Brain microvascular endothelial cell (primary cell): ENCODE measurements at regions not wholly inside any gene's neighbourhood (a gene's known extent, or its start where the extent isn't known, plus 50 kb on each side); places are given as distances from the start of the nearest gene placed in this dataset.

ENCODE experiments used
- DNase-seq: peaks from one replicate; pipeline ENCODE4 v3.0.0-alpha.2; 2020
- H3K27ac ChIP-seq: fragments of 250-450 bp; sonication (Bioruptor Pico); 2 replicates; pipeline ENCODE4 v1.5.1; 2020; ENCODE audit warnings: mild to moderate bottlenecking, moderate library complexity
- H3K27me3 ChIP-seq: fragments of 250-450 bp; sonication (Bioruptor Pico); replicated peaks from 2 replicates; pipeline ENCODE4 v1.5.1; 2020; ENCODE audit warnings: mild to moderate bottlenecking
- H3K36me3 ChIP-seq: fragments of 250-450 bp; sonication (Bioruptor Pico); replicated peaks from 2 replicates; pipeline ENCODE4 v1.5.1; 2020; ENCODE audit warnings: mild to moderate bottlenecking
- H3K4me3 ChIP-seq: 2 replicates; pipeline ENCODE4 v1.5.1; 2011; ENCODE audit warnings: low read depth, mild to moderate bottlenecking, control low read depth, low read length, moderate library complexity
- in situ Hi-C: cut with HindIII; loops from 2 replicates; pipeline ENCODE4 v1.10.0; 2017; ENCODE audit warnings: low sequenced_read_pairs, low pct_ligation_motif_present
- TF ChIP-seq, protein P1 (sequence below): IDR thresholded peaks from 2 replicates; pipeline ENCODE4 v1.5.1; 2011; ENCODE audit warnings: low read depth, mild to moderate bottlenecking, moderate library complexity, low read length, control low read depth, inconsistent platforms; ENCODE audit errors: missing control alignments

DNA sequence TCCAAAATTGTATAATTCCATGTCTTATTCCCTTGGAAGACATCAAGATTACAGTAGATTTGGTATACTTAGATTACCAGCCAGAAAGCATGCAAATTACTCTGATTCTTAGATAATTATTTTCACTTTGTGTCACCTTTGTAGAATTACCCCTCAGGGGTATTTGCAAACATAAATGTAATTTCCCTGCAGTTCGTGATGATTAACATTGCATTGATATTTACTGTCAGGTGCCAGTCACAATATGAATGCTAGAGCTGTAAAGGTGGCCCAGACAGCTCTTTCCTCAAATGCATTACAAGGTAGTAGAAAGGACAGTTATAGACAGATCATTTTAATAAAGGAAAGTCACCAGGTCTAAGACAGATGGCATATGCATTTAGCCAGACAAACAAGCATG lies 1537.5 kb upstream of the PIK3C3 start:
- TF ChIP-seq, protein P1, sequence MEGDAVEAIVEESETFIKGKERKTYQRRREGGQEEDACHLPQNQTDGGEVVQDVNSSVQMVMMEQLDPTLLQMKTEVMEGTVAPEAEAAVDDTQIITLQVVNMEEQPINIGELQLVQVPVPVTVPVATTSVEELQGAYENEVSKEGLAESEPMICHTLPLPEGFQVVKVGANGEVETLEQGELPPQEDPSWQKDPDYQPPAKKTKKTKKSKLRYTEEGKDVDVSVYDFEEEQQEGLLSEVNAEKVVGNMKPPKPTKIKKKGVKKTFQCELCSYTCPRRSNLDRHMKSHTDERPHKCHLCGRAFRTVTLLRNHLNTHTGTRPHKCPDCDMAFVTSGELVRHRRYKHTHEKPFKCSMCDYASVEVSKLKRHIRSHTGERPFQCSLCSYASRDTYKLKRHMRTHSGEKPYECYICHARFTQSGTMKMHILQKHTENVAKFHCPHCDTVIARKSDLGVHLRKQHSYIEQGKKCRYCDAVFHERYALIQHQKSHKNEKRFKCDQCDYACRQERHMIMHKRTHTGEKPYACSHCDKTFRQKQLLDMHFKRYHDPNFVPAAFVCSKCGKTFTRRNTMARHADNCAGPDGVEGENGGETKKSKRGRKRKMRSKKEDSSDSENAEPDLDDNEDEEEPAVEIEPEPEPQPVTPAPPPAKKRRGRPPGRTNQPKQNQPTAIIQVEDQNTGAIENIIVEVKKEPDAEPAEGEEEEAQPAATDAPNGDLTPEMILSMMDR, result no peak
- in situ Hi-C loops, result no loop called here
- H3K36me3 ChIP-seq, result no peaks in the 10 kb centered on the region
- H3K27ac ChIP-seq, result no peak overlapping the region
- no peak overlapping the region for H3K4me3 ChIP-seq
- DNase-seq, result no peak
- H3K27me3 ChIP-seq, result no peaks in the 10 kb centered on the region

DNA sequence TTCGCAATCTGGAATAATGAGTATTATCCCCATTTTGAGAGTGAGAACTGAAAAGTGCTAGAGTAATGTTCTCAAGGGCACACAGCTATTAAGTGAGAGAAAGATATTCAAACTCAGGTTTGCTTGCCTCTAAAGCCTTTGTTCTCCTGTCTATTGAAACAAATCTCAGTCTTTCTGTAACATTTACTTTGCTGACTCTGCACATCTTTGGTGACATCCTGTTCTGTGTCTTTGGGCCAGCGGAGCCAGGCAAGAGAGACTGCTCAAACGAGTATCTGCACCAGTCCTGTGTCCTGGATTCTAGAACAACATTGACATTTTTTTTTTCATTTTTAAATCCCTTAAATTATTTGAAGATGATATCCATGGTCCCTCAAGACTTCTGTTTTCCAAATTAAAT lies 1539.2 kb upstream of the PIK3C3 start:
- no peak overlapping the region for H3K4me3 ChIP-seq
- TF ChIP-seq, protein P1, result no peak
- H3K27ac ChIP-seq, result no peak overlapping the region
- in situ Hi-C loops, result no loop called here
- DNase-seq, result no peak
- no peaks in the 10 kb centered on the region for H3K27me3 ChIP-seq
- no peaks in the 10 kb centered on the region for H3K36me3 ChIP-seq

DNA sequence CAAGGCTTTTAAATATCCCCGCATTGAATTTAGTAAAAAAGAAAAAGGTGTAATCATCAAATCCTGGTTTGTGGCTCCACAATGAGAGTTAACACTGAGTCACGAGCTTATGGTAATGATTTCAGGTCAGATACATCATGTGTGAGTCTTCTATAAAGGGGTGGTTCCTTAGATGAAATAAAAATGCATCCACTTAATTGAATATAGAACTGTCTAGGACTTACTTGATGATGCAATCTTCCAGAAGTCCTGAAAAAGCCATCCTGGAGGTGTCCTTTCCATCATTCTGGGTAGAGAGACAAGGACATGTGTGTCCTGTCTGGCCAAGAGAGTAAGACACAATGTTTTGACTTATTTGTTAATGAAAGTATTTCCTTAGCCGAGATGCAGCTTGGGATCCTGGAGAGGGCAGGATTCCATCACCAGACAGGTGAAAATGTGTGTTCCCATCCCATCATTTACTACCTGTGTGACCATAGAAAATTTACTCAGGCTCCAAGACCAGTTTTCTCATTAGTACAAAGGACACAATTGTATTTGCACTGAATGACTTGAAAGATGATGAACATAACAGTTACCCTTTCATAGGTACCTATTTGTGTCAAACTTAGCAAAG lies 1539.8 kb upstream of the PIK3C3 start:
- Histone ChIP-seq H3K27me3 (no peaks in the 10 kb centered on the region), H3K36me3 (no peaks in the 10 kb centered on the region), H3K4me3 (no peak overlapping the region), H3K27ac (no peak overlapping the region)
- DNase-seq, result no peak
- TF ChIP-seq, protein P1, result no peak
- in situ Hi-C loops, result no loop called here

DNA sequence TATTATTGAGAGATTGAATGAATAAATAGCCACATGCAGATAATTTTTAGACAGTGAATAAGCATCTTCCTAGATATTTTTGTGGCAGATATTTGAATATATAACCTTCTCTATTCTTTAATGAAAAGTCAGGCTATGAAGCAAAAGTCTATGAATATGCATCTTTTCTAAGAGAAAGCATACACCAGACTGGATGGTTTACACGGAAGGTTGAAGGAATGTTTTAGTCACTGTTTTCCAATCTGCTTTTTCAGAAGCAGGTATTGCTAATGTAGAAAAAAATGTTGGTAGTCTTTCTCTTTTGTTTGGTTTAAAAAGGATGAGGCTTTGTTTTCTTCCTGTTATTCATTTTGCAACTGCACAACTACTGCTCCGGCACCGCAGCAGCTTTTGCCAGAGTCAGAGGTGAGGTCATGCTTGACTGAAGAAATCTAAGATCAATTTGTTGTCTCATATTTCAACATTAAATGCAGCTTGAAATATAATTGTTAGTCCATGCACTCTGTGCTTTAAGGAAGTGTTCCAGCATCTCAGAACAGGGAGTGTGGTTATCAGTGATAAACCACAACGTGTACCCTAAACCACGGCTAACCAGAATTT lies 1540.8 kb upstream of the PIK3C3 start:
- DNase-seq, result peak; percentile 7
- no peaks in the 10 kb centered on the region for H3K27me3 ChIP-seq
- H3K27ac ChIP-seq, result no peak overlapping the region
- TF ChIP-seq, protein P1, result no peak
- no peaks in the 10 kb centered on the region for H3K36me3 ChIP-seq
- in situ Hi-C loops, result no loop called here
- no peak overlapping the region for H3K4me3 ChIP-seq

DNA sequence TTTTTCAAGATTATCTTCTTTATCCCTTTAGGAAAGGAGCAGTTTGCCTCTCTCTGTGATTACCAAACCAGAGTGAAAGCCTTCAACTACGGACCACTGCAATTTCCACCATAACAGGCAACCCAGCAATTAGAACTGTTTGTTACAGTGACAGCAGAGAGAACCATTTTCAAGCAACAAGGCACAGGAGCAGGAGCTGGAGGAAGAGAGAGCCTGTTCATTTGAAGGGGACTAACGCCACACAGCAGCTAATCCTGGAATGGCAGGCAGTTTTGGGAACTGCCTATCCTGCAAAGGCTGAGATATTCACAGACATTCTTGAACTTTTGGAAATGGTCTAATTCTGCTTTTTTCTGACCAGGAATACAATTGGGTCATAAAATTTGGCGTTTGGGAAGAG lies 1541.9 kb upstream of the PIK3C3 start:
- Histone ChIP-seq H3K36me3 (no peaks in the 10 kb centered on the region), H3K4me3 (no peak overlapping the region), H3K27me3 (no peaks in the 10 kb centered on the region), H3K27ac (no peak overlapping the region)
- in situ Hi-C loops, result no loop called here
- DNase-seq, result peak; percentile 18
- TF ChIP-seq, protein P1, result peak; percentile 61

DNA sequence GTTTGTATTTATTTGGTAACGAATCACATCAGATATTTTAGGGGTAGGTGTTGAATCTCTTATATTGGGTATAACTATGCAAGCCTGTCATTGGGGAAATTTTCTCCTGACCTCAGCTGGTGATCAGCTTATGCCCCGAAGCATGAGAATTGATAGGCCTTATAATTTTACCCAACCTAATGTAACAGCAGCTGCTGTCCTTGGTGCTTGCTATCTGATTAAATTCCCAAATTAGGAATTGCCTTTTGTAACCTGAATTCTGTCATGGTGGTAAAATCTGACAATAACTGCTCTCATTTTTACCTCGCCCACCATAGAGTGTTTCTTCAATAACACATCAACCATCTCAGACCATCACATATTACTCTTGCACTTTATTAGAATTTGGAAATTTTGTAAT lies 1542.6 kb upstream of the PIK3C3 start:
- Histone ChIP-seq H3K4me3 (no peak overlapping the region), H3K27me3 (no peaks in the 10 kb centered on the region), H3K36me3 (no peaks in the 10 kb centered on the region), H3K27ac (no peak overlapping the region)
- no peak for DNase-seq
- TF ChIP-seq, protein P1, result no peak
- in situ Hi-C loops, result no loop called here
